ENCODE measurements at regions not wholly inside any gene's neighbourhood (a gene's known extent, or its start where the extent isn't known, plus 50 kb on each side); places are given as distances from the start of the nearest gene placed in this dataset.

- Histone ChIP-seq H3K27me3 (ENCODE audit: insufficient read depth) (no peaks in the 10 kb centered on the region), H4K20me1 (replicated peaks; ENCODE audit: insufficient read depth) (no peaks in the 10 kb centered on the region), H3K4me1 (ENCODE audit: insufficient read depth) (peaks cover 2% of the 10 kb centered on the region), H3K36me3 (ENCODE audit: insufficient read depth) (no peaks in the 10 kb centered on the region), H3K4me3 (no peak overlapping the region), H3K79me2 (replicated peaks; ENCODE audit: insufficient read depth) (no peaks in the 10 kb centered on the region), H2AFZ (no peak overlapping the region), H3K27ac (ENCODE audit: low read depth) (no peak overlapping the region), H3F3A (replicated peaks; ENCODE audit: low read depth) (no peaks in the 10 kb centered on the region), H3K4me2 (no peak overlapping the region), H3K9me2 (ENCODE audit: insufficient read depth) (no peaks in the 10 kb centered on the region)
- ATAC-seq: no peak
- no peaks in the 10 kb centered on the region for H3K9me3 Mint-ChIP-seq
- H3K36me3 Mint-ChIP-seq (ENCODE audit: low read depth): no peaks in the 10 kb centered on the region
- H3K27me3 Mint-ChIP-seq (ENCODE audit: insufficient read depth, low read depth, poor library complexity): no peaks in the 10 kb centered on the region
- H3K27ac Mint-ChIP-seq: no peak overlapping the region
- H3K4me3 Mint-ChIP-seq: no peak overlapping the region
- peaks cover 4% of the 10 kb centered on the region for H3K4me1 Mint-ChIP-seq
- TF ChIP-seq REST (IDR thresholded peaks at IDR 0.05; ENCODE audit: unreplicated experiment) (no peak), STAT1 (IDR thresholded peaks at IDR 0.05; ENCODE audit: unreplicated experiment) (no peak), EZH2phosphoT487 (IDR thresholded peaks at IDR 0.05; ENCODE audit: unreplicated experiment) (no peak), ZNF331 (CRISPR knock-in tag; IDR thresholded peaks at IDR 0.05; ENCODE audit: low read depth) (no peak), JUNB (IDR thresholded peaks at IDR 0.05; ENCODE audit: unreplicated experiment) (no peak)
- DNase-seq (ENCODE audit: low spot score): no peak
These were observed 817.4 kb downstream of the NTRK3 start for GRCh38 chr15:87439090-87439489.

GRCh38 chr15:87433871-87434270 lies 822.7 kb downstream of the NTRK3 start:
- H3K4me3 Mint-ChIP-seq: no peak overlapping the region
- H3K27me3 Mint-ChIP-seq (ENCODE audit: insufficient read depth, low read depth, poor library complexity): no peaks in the 10 kb centered on the region
- DNase-seq (ENCODE audit: low spot score) (no peak), ATAC-seq (no peak)
- H3K9me3 Mint-ChIP-seq: no peaks in the 10 kb centered on the region
- Histone ChIP-seq H3K4me3 (no peak overlapping the region), H3K36me3 (ENCODE audit: insufficient read depth) (no peaks in the 10 kb centered on the region), H3F3A (replicated peaks; ENCODE audit: low read depth) (no peaks in the 10 kb centered on the region), H3K4me1 (ENCODE audit: insufficient read depth) (peaks cover 4% of the 10 kb centered on the region), H3K27ac (ENCODE audit: low read depth) (no peak overlapping the region), H3K4me2 (no peak overlapping the region), H3K79me2 (replicated peaks; ENCODE audit: insufficient read depth) (no peaks in the 10 kb centered on the region), H2AFZ (peak overlapping the region; percentile 40; the same call in 1 of the 2 replicates), H3K9me2 (ENCODE audit: insufficient read depth) (no peaks in the 10 kb centered on the region), H4K20me1 (replicated peaks; ENCODE audit: insufficient read depth) (no peaks in the 10 kb centered on the region), H3K27me3 (ENCODE audit: insufficient read depth) (no peaks in the 10 kb centered on the region)
- H3K36me3 Mint-ChIP-seq (ENCODE audit: low read depth): no peaks in the 10 kb centered on the region
- peaks cover 10% of the 10 kb centered on the region for H3K4me1 Mint-ChIP-seq
- H3K27ac Mint-ChIP-seq: no peak overlapping the region
- TF ChIP-seq REST (IDR thresholded peaks at IDR 0.05; ENCODE audit: unreplicated experiment): no peak
- no peak for TF ChIP-seq ZNF462 (CRISPR knock-in tag; IDR thresholded peaks at IDR 0.05)
- TF ChIP-seq EZH2phosphoT487 (IDR thresholded peaks at IDR 0.05; ENCODE audit: unreplicated experiment): no peak
- TF ChIP-seq ZNF331 (CRISPR knock-in tag; IDR thresholded peaks at IDR 0.05; ENCODE audit: low read depth): no peak
- TF ChIP-seq STAT1 (IDR thresholded peaks at IDR 0.05; ENCODE audit: unreplicated experiment): no peak
- TF ChIP-seq ZNF114 (CRISPR knock-in tag; IDR thresholded peaks at IDR 0.05): no peak
- no peak for TF ChIP-seq NANOG (IDR thresholded peaks at IDR 0.05; ENCODE audit: borderline replicate concordance)
- no peak for TF ChIP-seq JUNB (IDR thresholded peaks at IDR 0.05; ENCODE audit: unreplicated experiment)
